ENCODE measurements at regions not wholly inside any gene's neighbourhood (a gene's known extent, or its start where the extent isn't known, plus 50 kb on each side); places are given as distances from the start of the nearest gene placed in this dataset.
"Not testable (repeated sequence)": the region's sequence is repeated elsewhere in the genome, so short reads cannot be mapped to it uniquely, and the experiment has no call there.

DNA sequence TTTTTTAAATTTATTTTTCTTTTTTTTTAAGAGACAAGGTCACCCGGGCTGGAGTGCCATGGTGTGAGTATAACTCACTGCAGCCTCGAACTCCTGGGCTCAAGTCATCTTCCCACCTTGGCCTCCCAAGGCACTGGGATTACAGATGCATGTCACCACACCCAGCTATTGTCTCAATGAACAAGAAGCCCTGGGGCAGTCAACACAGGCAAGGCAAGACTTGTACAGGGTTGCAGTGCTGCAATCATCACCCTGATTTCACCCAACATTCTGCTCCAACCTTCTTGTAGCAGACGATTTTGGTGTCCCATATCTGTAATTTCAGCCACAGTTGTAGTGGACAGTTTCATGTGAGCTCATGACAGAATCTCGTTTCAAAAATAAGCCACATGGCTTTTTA, 205.8 kb upstream of the KIF2A start:
- no peaks in the 10 kb centered on the region for H3K9me3 Mint-ChIP-seq (ENCODE audit: low read depth)
- H3K27ac Mint-ChIP-seq = no peak overlapping the region
- no peaks in the 10 kb centered on the region for H3K36me3 Mint-ChIP-seq
- ATAC-seq = no peak
- H3K4me3 Mint-ChIP-seq = no peak overlapping the region
- no peak for DNase-seq
- H3K4me1 Mint-ChIP-seq = no peaks in the 10 kb centered on the region
- CTCF ChIA-PET = no interaction called here
- peaks cover 3% of the 10 kb centered on the region for H3K27me3 Mint-ChIP-seq

GRCh38 chr5:62103863-62104262, 202.1 kb upstream of the KIF2A start:
- ATAC-seq; H3K36me3 Mint-ChIP-seq; H3K9me3 Mint-ChIP-seq (ENCODE audit: low read depth); CTCF ChIA-PET; H3K4me3 Mint-ChIP-seq; H3K4me1 Mint-ChIP-seq; H3K27me3 Mint-ChIP-seq; H3K27ac Mint-ChIP-seq; DNase-seq: not testable (repeated sequence)

GRCh38 chr5:62111428-62111827, 194.6 kb upstream of the KIF2A start:
- H3K36me3 Mint-ChIP-seq = no peaks in the 10 kb centered on the region
- H3K27me3 Mint-ChIP-seq = peaks cover 25% of the 10 kb centered on the region
- H3K4me1 Mint-ChIP-seq = no peaks in the 10 kb centered on the region
- no peak overlapping the region for H3K27ac Mint-ChIP-seq
- no peak overlapping the region for H3K4me3 Mint-ChIP-seq
- no peaks in the 10 kb centered on the region for H3K9me3 Mint-ChIP-seq (ENCODE audit: low read depth)
- ATAC-seq (no peak), DNase-seq (no peak)
- CTCF ChIA-PET = interaction anchor here (0.6 kb wide), 1 partner anchor 1677 kb away, joined by 4 read pairs; no protein-coding TSS in a partner anchor

DNA sequence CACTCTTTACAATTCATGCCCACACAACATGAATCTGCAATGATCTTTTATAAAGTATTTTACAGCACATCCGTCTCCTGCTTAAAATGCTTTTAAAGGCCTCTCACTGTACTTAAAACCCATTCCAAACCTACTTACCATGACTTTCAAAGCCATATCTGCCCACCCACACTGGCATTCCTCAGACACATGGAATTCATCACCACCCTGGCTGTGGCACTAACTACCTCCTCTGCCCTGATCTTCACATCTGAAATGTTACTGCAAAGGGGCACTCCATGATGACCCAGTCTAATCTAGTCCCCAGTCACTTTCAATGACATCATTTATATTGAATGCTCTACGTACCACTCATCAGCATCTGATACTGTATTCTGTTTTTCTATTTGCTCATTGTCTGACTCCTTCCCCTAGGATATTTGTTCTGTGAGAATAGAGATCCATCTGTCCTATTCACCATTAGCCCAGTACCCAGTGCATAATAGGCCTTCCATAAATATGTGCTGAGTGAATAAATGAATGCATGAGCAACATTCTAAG, 193.2 kb upstream of the KIF2A start:
- CTCF ChIA-PET = no interaction called here
- no peaks in the 10 kb centered on the region for H3K36me3 Mint-ChIP-seq
- no peak overlapping the region for H3K27ac Mint-ChIP-seq
- H3K4me3 Mint-ChIP-seq = no peak overlapping the region
- ATAC-seq (no peak), DNase-seq (no peak)
- no peaks in the 10 kb centered on the region for H3K9me3 Mint-ChIP-seq (ENCODE audit: low read depth)
- H3K27me3 Mint-ChIP-seq = peaks cover 35% of the 10 kb centered on the region
- no peaks in the 10 kb centered on the region for H3K4me1 Mint-ChIP-seq

- Mint-ChIP-seq H3K27ac (no peak overlapping the region), H3K27me3 (peaks cover 40% of the 10 kb centered on the region), H3K36me3 (no peaks in the 10 kb centered on the region), H3K9me3 (ENCODE audit: low read depth) (no peaks in the 10 kb centered on the region), H3K4me1 (no peaks in the 10 kb centered on the region), H3K4me3 (no peak overlapping the region)
- no peak for DNase-seq
- CTCF ChIA-PET = no interaction called here
- no peak for ATAC-seq
Observed at GRCh38 chr5:62115014-62115413, 191.0 kb upstream of the KIF2A start.

- DNase-seq (no peak), ATAC-seq (no peak)
- no peak overlapping the region for H3K27ac Mint-ChIP-seq
- no peaks in the 10 kb centered on the region for H3K9me3 Mint-ChIP-seq (ENCODE audit: low read depth)
- H3K36me3 Mint-ChIP-seq = no peaks in the 10 kb centered on the region
- H3K4me1 Mint-ChIP-seq = no peaks in the 10 kb centered on the region
- H3K4me3 Mint-ChIP-seq = no peak overlapping the region
- CTCF ChIA-PET = no interaction called here
- H3K27me3 Mint-ChIP-seq = peaks cover 3% of the 10 kb centered on the region
Observed at GRCh38 chr5:62124266-62124665, 181.7 kb upstream of the KIF2A start.

DNA sequence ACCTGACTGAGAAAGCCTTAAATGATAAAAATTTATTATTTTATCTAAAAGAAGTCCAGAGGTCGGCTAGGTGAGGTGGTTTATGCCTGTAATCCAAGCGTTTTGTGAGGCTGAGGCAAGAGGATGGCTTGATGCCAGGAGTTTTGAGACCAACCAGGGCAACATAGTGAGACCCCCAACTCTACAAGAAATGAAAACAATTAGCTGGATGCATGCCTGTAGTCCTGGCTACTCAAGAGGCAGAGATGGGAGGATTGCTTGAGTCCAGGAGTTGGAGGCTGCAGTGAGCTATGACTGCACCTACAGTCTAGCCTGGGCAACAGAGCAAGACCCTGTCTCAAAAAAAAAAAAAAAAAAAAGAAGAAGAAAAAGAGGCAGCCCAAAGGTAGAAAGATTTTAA, 179.9 kb upstream of the KIF2A start:
- Mint-ChIP-seq H3K27ac (no peak overlapping the region), H3K4me1 (no peaks in the 10 kb centered on the region), H3K9me3 (ENCODE audit: low read depth) (no peaks in the 10 kb centered on the region), H3K36me3 (no peaks in the 10 kb centered on the region), H3K4me3 (no peak overlapping the region), H3K27me3 (peaks cover 3% of the 10 kb centered on the region)
- DNase-seq (no peak), ATAC-seq (no peak)
- CTCF ChIA-PET = interaction anchor here (0.7 kb wide), 1 partner anchor 859 kb away, joined by 3 read pairs; no protein-coding TSS in a partner anchor

GRCh38 chr5:62127098-62127736, 178.8 kb upstream of the KIF2A start:
- H3K27ac Mint-ChIP-seq = no peak overlapping the region
- H3K36me3 Mint-ChIP-seq = no peaks in the 10 kb centered on the region
- peaks cover 6% of the 10 kb centered on the region for H3K27me3 Mint-ChIP-seq
- CTCF ChIA-PET = no interaction called here
- ATAC-seq = no peak
- no peak overlapping the region for H3K4me3 Mint-ChIP-seq
- H3K9me3 Mint-ChIP-seq (ENCODE audit: low read depth) = no peaks in the 10 kb centered on the region
- no peaks in the 10 kb centered on the region for H3K4me1 Mint-ChIP-seq
- DNase-seq = no peak

- ATAC-seq (no peak), DNase-seq (no peak)
- H3K36me3 Mint-ChIP-seq = no peaks in the 10 kb centered on the region
- H3K4me1 Mint-ChIP-seq = no peaks in the 10 kb centered on the region
- CTCF ChIA-PET = no interaction called here
- H3K27ac Mint-ChIP-seq = no peak overlapping the region
- H3K4me3 Mint-ChIP-seq = no peak overlapping the region
- H3K9me3 Mint-ChIP-seq (ENCODE audit: low read depth) = no peaks in the 10 kb centered on the region
- peaks cover 6% of the 10 kb centered on the region for H3K27me3 Mint-ChIP-seq
Observed at GRCh38 chr5:62130107-62130506, 175.9 kb upstream of the KIF2A start.

GRCh38 chr5:62132276-62132675, 173.7 kb upstream of the KIF2A start:
- DNase-seq (no peak), ATAC-seq (no peak)
- Mint-ChIP-seq H3K4me1 (no peaks in the 10 kb centered on the region), H3K27me3 (peaks cover 9% of the 10 kb centered on the region), H3K9me3 (ENCODE audit: low read depth) (no peaks in the 10 kb centered on the region), H3K27ac (no peak overlapping the region), H3K36me3 (no peaks in the 10 kb centered on the region), H3K4me3 (no peak overlapping the region)
- CTCF ChIA-PET = no interaction called here

GRCh38 chr5:62133426-62133825, 172.6 kb upstream of the KIF2A start:
- H3K36me3 Mint-ChIP-seq = no peaks in the 10 kb centered on the region

GRCh38 chr5:62134811-62135210, 171.2 kb upstream of the KIF2A start:
- H3K9me3 Mint-ChIP-seq (ENCODE audit: low read depth) = no peaks in the 10 kb centered on the region
- peaks cover 22% of the 10 kb centered on the region for H3K27me3 Mint-ChIP-seq
- H3K27ac Mint-ChIP-seq = no peak overlapping the region
- H3K4me1 Mint-ChIP-seq = no peaks in the 10 kb centered on the region
- DNase-seq = no peak
- CTCF ChIA-PET = no interaction called here
- no peaks in the 10 kb centered on the region for H3K36me3 Mint-ChIP-seq
- no peak overlapping the region for H3K4me3 Mint-ChIP-seq
- no peak for ATAC-seq

More at GRCh38 chr5:62133426-62133825, 172.6 kb upstream of the KIF2A start:
- Mint-ChIP-seq H3K27ac (no peak overlapping the region), H3K4me1 (no peaks in the 10 kb centered on the region), H3K9me3 (ENCODE audit: low read depth) (no peaks in the 10 kb centered on the region), H3K27me3 (peaks cover 12% of the 10 kb centered on the region), H3K4me3 (no peak overlapping the region)
- no peak for DNase-seq
- CTCF ChIA-PET = no interaction called here
- no peak for ATAC-seq

DNA sequence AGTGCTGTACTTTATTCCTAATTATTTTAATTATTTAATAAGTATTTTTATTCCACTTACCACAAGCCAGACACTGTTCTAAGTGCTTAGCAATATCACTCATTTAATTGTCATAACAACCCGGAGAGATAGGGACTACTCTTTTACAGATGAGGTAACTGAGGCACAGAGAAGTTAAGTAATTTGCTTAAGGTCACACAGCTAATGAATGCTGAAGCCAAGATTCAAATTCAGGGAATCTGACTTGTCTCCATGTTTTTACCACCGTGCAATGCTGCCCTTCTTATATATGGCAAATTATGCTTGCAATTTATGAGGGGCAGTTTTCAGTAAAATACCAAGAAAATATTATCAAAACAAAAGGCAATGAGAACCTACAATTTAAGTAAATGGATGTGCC, 168.4 kb upstream of the KIF2A start:
- DNase-seq = no peak
- Mint-ChIP-seq H3K4me3 (no peak overlapping the region), H3K27ac (no peak overlapping the region), H3K9me3 (ENCODE audit: low read depth) (no peaks in the 10 kb centered on the region), H3K36me3 (no peaks in the 10 kb centered on the region), H3K4me1 (no peaks in the 10 kb centered on the region), H3K27me3 (peaks cover 28% of the 10 kb centered on the region)
- ATAC-seq = no peak
- CTCF ChIA-PET = interaction anchor here (0.9 kb wide), 1 partner anchor 11 kb away, joined by 3 read pairs; no protein-coding TSS in a partner anchor

GRCh38 chr5:62138607-62139006, 167.4 kb upstream of the KIF2A start:
- CTCF ChIA-PET = interaction anchor here (0.9 kb wide), 1 partner anchor 10 kb away, joined by 3 read pairs; no protein-coding TSS in a partner anchor
- DNase-seq = no peak
- H3K4me1 Mint-ChIP-seq = no peaks in the 10 kb centered on the region
- no peaks in the 10 kb centered on the region for H3K36me3 Mint-ChIP-seq
- no peak overlapping the region for H3K4me3 Mint-ChIP-seq
- no peaks in the 10 kb centered on the region for H3K9me3 Mint-ChIP-seq (ENCODE audit: low read depth)
- no peak for ATAC-seq
- H3K27me3 Mint-ChIP-seq = peaks cover 36% of the 10 kb centered on the region
- no peak overlapping the region for H3K27ac Mint-ChIP-seq

Data from activated CD8-positive, alpha-beta memory T cell treated with anti-CD3 and anti-CD28 coated beads, Interleukin-2, amount 10 ng/mL, durations not matched to agents 7 days and 5 days (primary cell).